Activated CD4-positive, alpha-beta T cell treated with anti-CD3 and anti-CD28 coated beads, Interleukin-2, amount 10 ng/mL, durations not matched to agents 24 days and 14 days (primary cell): ENCODE measurements at regions not wholly inside any gene's neighbourhood (a gene's known extent, or its start where the extent isn't known, plus 50 kb on each side); places are given as distances from the start of the nearest gene placed in this dataset.

ENCODE experiments used
- DNase-seq: peaks from one replicate; pipeline ENCODE4 v3.0.0; 2022
- H3K27ac Mint-ChIP-seq: one replicate; pipeline ENCODE4 v1.8.0; 2022; ENCODE audit warnings: mild to moderate bottlenecking, mixed read lengths
- H3K27me3 Mint-ChIP-seq: one replicate; pipeline ENCODE4 v1.8.0; 2022; ENCODE audit warnings: mixed read lengths
- H3K36me3 Mint-ChIP-seq: one replicate; pipeline ENCODE4 v1.8.0; 2022; ENCODE audit warnings: low read depth, mild to moderate bottlenecking, mixed read lengths
- H3K4me1 Mint-ChIP-seq: one replicate; pipeline ENCODE4 v1.8.0; 2021; ENCODE audit warnings: mixed read lengths
- H3K4me3 Mint-ChIP-seq: one replicate; pipeline ENCODE4 v1.8.0; 2022; ENCODE audit warnings: mild to moderate bottlenecking, moderate library complexity, mixed read lengths
- H3K9me3 Mint-ChIP-seq: one replicate; pipeline ENCODE4 v1.8.0; 2021; ENCODE audit warnings: mixed read lengths
- intact Hi-C: fragments of 100-400 bp; cut with micrococcal nuclease; formaldehyde crosslinking; loops from one replicate; pipeline ENCODE4 v1.15.1; 2023

DNA sequence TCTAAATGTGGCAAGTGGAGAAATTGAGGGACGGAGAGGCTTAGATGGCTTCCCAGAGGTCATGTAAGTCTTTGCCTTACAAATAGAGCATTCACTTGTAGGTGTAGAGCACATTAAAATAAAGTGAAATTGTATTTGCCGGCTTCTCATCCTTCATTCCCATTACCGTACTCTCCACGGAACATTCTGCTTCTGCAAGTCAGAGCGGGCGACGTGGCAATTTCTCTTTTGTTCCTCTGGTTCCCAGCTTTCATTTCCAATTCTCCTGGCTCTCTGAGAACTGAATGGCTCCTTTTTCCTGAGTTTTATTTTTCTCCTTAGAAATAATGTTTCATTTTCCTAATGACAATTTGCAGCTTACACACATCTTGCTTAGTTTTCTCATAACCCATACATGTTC lies 51.3 kb upstream of the PFKP start:
- no peak overlapping the region for H3K4me3 Mint-ChIP-seq
- no peak for DNase-seq
- no peak overlapping the region for H3K27ac Mint-ChIP-seq
- intact Hi-C loops = no loop called here
- peaks cover 12% of the 10 kb centered on the region for H3K27me3 Mint-ChIP-seq
- H3K36me3 Mint-ChIP-seq = no peaks in the 10 kb centered on the region
- H3K9me3 Mint-ChIP-seq = peaks cover 4% of the 10 kb centered on the region
- no peaks in the 10 kb centered on the region for H3K4me1 Mint-ChIP-seq

DNA sequence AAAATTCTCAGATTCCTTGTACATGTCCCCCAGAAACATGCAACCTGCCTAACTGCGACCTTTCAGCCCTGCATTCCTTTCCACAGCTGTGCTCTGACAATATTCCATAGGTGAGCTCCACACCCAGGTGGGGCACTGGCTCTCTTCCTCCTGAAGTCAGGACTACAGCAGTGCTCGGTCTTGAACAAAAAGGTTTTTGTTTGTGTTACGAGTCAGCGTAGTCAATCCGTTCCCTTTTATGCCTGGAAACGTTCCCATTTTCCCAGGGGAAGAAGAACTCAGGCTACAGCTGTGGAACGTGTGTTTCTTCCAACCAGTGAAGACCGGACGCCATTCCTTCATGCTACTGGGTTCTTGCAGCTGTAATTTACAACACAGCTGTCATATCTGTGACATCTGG lies 52.4 kb upstream of the PFKP start:
- H3K27me3 Mint-ChIP-seq = peaks cover 17% of the 10 kb centered on the region
- no peak overlapping the region for H3K4me3 Mint-ChIP-seq
- intact Hi-C loops = no loop called here
- no peak for DNase-seq
- no peak overlapping the region for H3K27ac Mint-ChIP-seq
- no peaks in the 10 kb centered on the region for H3K4me1 Mint-ChIP-seq
- peaks cover 4% of the 10 kb centered on the region for H3K9me3 Mint-ChIP-seq
- no peaks in the 10 kb centered on the region for H3K36me3 Mint-ChIP-seq

GRCh38 chr10:3012223-3012622 lies 55.1 kb upstream of the PFKP start:
- H3K4me1 Mint-ChIP-seq = no peaks in the 10 kb centered on the region
- no peak for DNase-seq
- H3K36me3 Mint-ChIP-seq = no peaks in the 10 kb centered on the region
- intact Hi-C loops = no loop called here
- no peak overlapping the region for H3K4me3 Mint-ChIP-seq
- H3K27ac Mint-ChIP-seq = no peak overlapping the region
- peaks cover 4% of the 10 kb centered on the region for H3K9me3 Mint-ChIP-seq
- H3K27me3 Mint-ChIP-seq = peaks cover 33% of the 10 kb centered on the region

DNA sequence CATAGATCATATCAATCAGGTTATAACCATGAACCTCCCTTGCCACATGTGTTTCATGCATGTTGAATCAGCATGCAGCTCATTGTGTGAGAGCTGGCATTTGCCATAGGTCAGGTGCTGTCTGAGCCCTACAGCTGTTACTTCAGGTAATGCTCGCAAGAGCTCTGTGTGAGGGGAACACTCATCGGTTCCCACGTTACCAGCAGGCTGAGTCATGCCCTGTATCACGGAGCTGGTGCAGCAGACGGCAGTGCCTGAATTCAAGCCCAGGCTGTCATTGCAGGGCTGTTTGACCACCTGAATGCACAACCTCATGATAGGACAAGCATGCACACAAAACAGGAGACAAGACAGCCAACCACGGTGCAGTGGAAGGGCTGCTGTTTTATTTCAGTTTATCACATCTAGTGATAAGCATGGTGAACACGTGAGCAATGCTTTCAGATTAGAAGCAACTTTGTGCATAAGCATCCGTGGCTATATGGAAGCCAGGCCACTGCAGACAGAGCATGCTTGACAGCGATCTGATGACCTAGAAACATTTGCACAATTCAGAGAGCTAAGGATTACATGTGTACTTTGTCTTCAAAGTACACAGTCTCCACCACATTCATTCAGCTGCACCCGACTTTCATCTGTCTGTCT lies 56.4 kb upstream of the PFKP start:
- Mint-ChIP-seq H3K4me1 (no peaks in the 10 kb centered on the region), H3K4me3 (no peak overlapping the region), H3K36me3 (no peaks in the 10 kb centered on the region), H3K27me3 (peaks cover 38% of the 10 kb centered on the region), H3K9me3 (peaks cover 4% of the 10 kb centered on the region), H3K27ac (no peak overlapping the region)
- intact Hi-C loops = no loop called here
- DNase-seq = no peak

GRCh38 chr10:3010334-3010733 lies 57.0 kb upstream of the PFKP start:
- Mint-ChIP-seq H3K36me3 (no peaks in the 10 kb centered on the region), H3K9me3 (peaks cover 4% of the 10 kb centered on the region), H3K4me3 (no peak overlapping the region), H3K27me3 (peaks cover 38% of the 10 kb centered on the region), H3K27ac (no peak overlapping the region), H3K4me1 (no peaks in the 10 kb centered on the region)
- DNase-seq = no peak
- intact Hi-C loops = no loop called here

DNA sequence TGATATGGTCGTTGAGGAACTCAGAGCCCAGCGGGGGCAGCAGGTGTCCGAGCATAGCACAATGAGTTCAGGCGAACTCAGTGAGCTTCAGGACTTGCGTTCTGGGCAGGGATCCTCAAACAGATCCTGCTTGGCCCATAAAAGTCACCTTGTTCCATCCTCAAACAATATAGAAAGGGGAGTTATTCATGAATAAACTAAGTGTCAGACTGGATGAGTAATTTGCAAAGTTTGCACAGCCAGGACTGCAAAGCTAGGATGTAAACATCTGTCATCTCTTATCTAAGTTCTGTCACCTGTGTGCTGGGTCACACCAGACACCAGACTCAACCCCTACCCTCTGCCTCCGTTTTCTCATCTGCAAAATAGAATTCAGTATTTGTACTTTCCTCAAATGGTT lies 58.0 kb upstream of the PFKP start:
- DNase-seq = no peak
- intact Hi-C loops = no loop called here
- no peaks in the 10 kb centered on the region for H3K4me1 Mint-ChIP-seq
- H3K27ac Mint-ChIP-seq = no peak overlapping the region
- H3K27me3 Mint-ChIP-seq = peaks cover 38% of the 10 kb centered on the region
- no peaks in the 10 kb centered on the region for H3K36me3 Mint-ChIP-seq
- peaks cover 4% of the 10 kb centered on the region for H3K9me3 Mint-ChIP-seq
- H3K4me3 Mint-ChIP-seq = no peak overlapping the region

DNA sequence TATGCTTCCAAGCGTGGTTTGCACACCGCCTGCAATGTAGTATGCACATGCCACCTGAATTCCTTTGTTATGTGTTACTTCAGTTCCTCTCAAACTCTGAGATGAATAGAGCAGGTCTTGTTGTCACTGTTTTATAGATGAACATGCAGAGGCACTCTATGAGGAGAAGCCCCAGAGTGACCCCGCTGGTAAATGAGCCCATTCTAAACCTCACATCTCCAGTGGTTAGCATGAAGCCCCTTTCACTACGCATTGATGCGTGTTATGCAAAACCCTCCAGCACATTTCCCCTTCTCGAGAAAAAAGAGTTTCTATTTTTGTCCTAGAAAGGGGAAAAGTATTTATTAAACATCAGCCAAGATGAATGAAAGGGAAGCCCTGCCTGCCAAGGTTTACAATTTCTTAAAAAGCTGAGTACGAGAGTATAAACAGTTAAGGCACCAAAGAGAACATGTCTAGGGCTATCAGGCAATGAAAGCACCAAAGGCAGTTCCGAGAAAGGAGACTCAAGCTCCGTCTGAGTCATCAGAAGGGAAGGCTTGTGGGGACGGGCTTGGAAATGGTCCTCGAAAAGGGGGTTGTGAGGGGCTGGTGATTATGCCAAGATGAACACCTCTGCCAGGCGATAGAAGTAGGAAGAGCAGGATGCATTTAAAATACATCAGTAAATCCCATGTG lies 58.7 kb upstream of the PFKP start:
- Mint-ChIP-seq H3K27me3 (peaks cover 38% of the 10 kb centered on the region), H3K27ac (no peak overlapping the region), H3K4me1 (no peaks in the 10 kb centered on the region), H3K36me3 (no peaks in the 10 kb centered on the region), H3K9me3 (peaks cover 4% of the 10 kb centered on the region), H3K4me3 (no peak overlapping the region)
- no peak for DNase-seq
- intact Hi-C loops = no loop called here

DNA sequence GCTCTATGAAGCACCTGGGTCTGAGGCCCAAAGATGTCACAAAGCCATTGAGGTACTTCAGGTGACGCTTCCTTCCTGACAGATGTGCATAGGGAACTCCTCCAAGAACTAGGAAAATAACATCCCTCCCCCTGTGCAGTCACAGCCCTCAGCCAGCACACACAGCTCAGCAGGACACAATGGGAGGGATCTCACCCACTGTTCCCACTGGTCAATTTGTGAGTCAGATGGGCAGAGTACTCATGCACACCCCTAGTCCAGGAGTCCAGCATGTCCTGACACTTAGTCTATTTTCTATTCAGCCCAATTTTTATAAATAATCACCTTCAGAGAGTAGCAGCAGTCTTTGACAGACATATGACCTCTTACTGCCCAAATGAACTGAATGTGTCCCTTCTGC lies 60.7 kb upstream of the PFKP start:
- no peak for DNase-seq
- Mint-ChIP-seq H3K4me1 (peaks cover 2% of the 10 kb centered on the region), H3K9me3 (no peaks in the 10 kb centered on the region), H3K4me3 (no peak overlapping the region), H3K27me3 (peaks cover 25% of the 10 kb centered on the region), H3K36me3 (no peaks in the 10 kb centered on the region), H3K27ac (no peak overlapping the region)
- intact Hi-C loops = no loop called here

DNA sequence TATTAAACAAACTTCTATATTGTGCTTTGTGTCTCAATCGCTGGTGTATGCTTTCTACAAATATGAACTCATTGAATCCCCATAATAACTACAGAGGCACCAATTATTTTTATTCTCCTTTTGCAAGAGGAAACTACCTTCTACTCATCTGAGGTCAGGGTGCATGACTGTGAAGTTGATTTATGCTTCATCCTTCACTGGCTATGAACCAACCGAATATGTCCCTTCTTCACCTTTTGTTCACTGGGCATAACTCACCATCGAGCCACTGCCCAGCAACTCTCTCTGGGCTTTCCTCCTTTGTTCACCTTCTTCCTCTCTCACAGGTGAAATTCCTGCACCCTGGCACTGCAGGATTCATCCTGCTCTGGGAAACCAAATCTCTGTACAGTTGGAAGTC lies 61.3 kb upstream of the PFKP start:
- no peak for DNase-seq
- Mint-ChIP-seq H3K27me3 (peaks cover 26% of the 10 kb centered on the region), H3K27ac (no peak overlapping the region), H3K4me3 (no peak overlapping the region), H3K9me3 (no peaks in the 10 kb centered on the region), H3K4me1 (peaks cover 2% of the 10 kb centered on the region), H3K36me3 (no peaks in the 10 kb centered on the region)
- intact Hi-C loops = no loop called here

GRCh38 chr10:3002304-3002703 lies 65.0 kb upstream of the PFKP start:
- H3K27me3 Mint-ChIP-seq = peaks cover 8% of the 10 kb centered on the region
- peaks cover 2% of the 10 kb centered on the region for H3K4me1 Mint-ChIP-seq
- H3K4me3 Mint-ChIP-seq = no peak overlapping the region
- DNase-seq = no peak
- H3K27ac Mint-ChIP-seq = no peak overlapping the region
- H3K9me3 Mint-ChIP-seq = peaks cover 4% of the 10 kb centered on the region
- no peaks in the 10 kb centered on the region for H3K36me3 Mint-ChIP-seq
- intact Hi-C loops = no loop called here

GRCh38 chr10:3000048-3000447 lies 67.3 kb upstream of the PFKP start:
- peaks cover 4% of the 10 kb centered on the region for H3K9me3 Mint-ChIP-seq
- no peaks in the 10 kb centered on the region for H3K36me3 Mint-ChIP-seq
- peaks cover 6% of the 10 kb centered on the region for H3K27me3 Mint-ChIP-seq
- no peak overlapping the region for H3K27ac Mint-ChIP-seq
- H3K4me3 Mint-ChIP-seq = no peak overlapping the region
- H3K4me1 Mint-ChIP-seq = peaks cover 2% of the 10 kb centered on the region
- no peak for DNase-seq
- intact Hi-C loops = no loop called here

DNA sequence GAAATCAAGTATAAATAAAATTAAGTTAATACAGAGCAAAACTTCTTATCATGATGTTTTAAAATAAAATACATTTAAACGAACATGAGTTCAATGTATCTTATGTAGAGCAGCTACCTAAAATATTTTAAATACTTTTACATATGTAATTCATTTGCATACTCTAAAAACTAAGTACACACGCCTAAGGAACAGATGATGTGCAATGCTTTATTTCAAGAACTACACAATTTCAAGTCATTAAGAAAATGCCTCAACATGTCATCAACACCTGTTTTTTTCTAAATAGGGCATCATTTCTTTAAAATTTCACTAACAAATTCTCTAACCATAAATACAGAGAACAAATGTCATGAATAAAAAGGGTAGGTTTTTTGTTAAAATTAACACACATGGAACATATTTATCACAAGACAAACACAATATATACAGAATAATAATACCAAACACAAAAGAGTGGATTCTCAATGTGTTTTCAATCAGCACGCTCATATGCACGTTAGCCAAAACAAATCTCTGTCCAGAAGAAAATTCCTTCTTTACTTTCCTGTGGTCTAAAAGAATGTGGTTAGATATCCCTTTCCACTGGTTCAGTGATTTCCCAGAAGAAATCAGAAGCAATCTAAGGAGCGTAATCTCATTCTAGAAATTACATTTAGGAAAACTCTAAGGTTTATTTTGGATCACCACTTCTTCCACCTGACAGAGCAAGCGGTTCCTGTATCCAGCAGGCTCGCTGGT lies 73.0 kb upstream of the PFKP start:
- DNase-seq = no peak
- H3K4me3 Mint-ChIP-seq = no peak overlapping the region
- intact Hi-C loops = no loop called here
- no peaks in the 10 kb centered on the region for H3K9me3 Mint-ChIP-seq
- no peaks in the 10 kb centered on the region for H3K36me3 Mint-ChIP-seq
- H3K27ac Mint-ChIP-seq = no peak overlapping the region
- no peaks in the 10 kb centered on the region for H3K4me1 Mint-ChIP-seq
- peaks cover 4% of the 10 kb centered on the region for H3K27me3 Mint-ChIP-seq

DNA sequence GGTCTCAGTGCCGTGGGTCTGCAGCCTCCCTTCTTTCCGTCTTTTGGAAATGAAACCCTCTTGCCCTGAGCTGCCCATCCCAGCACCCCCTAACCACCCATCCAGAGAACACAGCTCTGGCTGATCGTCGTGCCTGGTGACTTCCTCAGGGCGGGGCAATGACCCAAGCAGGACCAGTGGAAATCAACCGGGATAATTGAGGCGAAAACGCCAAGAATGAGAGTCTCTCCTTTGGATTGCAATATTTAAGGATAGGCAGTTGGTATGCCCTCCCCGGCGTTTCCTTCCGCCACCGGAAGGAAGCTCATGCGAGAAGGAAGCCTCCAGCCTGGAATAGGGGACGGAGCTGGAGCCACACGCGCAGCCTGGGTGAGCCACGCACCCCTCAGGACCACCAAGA lies 73.7 kb upstream of the PFKP start:
- intact Hi-C loops = no loop called here
- Mint-ChIP-seq H3K4me3 (no peak overlapping the region), H3K27me3 (peaks cover 4% of the 10 kb centered on the region), H3K36me3 (no peaks in the 10 kb centered on the region), H3K9me3 (no peaks in the 10 kb centered on the region), H3K27ac (no peak overlapping the region), H3K4me1 (no peaks in the 10 kb centered on the region)
- no peak for DNase-seq

- Mint-ChIP-seq H3K4me3 (no peak overlapping the region), H3K27ac (no peak overlapping the region), H3K36me3 (no peaks in the 10 kb centered on the region), H3K27me3 (peaks cover 7% of the 10 kb centered on the region), H3K9me3 (no peaks in the 10 kb centered on the region), H3K4me1 (no peaks in the 10 kb centered on the region)
- DNase-seq = no peak
- intact Hi-C loops = no loop called here
Observed at GRCh38 chr10:2992401-2993198, 74.7 kb upstream of the PFKP start.
